GM21825 (cell line): ENCODE measurements at regions not wholly inside any gene's neighbourhood (a gene's known extent, or its start where the extent isn't known, plus 50 kb on each side); places are given as distances from the start of the nearest gene placed in this dataset.
A peak's percentile ranks its signal among the peaks of the same experiment; 100 is the strongest.

Experiments used
- ATAC-seq: cut with Tn5 transposase; IDR thresholded peaks from one replicate; pipeline ENCODE4 v1.9.1; 2021; ENCODE audit warnings: mild to moderate bottlenecking, moderate library complexity; ENCODE audit not compliant: unreplicated experiment

DNA sequence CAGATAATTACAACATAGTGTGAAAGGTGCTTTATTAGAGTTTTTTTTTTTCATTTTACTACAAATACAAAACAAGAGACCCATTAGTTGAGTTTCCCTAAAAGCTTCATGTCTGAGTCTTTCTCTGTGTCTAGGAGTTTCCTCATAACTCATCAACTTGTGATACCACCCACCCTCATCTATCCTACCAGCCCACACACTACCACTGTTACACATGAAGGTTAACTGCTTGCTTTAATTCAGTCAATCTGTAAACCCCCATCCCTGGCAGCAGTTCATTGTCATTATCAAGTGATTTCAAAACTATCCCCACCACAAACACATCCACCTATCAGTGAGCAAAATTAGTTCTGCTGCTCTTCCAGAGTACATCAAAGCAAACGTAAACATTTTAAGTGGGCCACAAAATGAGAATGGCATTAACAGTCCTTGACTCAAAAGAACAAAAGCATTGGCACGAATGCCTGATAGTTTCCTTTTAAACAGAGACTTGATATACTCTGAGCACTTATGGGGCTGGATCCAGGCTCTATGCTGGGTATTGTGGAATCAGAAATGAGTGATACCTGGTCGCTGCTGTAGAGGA lies 331.6 kb upstream of the FAM241A start:
- ATAC-seq = no peak

DNA sequence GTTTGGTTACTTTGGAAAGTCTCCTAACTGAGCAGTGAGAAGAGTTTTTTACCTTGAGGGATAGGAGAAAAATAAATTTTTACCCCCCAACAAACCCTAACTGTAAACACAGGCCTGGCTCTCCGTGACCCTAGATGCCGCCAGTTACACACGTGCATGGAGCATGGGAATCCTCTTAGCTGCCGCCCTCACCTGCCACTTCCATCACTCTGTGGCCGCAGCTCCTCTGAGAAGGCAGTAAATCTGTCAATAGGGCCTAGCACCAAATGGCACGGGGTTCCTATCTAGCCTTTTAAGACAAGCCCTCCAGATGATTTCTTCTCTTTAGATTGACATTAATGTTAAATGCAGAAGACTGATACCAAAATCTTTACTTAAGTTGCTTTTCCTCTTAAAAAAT lies 330.3 kb upstream of the FAM241A start:
- no peak for ATAC-seq

DNA sequence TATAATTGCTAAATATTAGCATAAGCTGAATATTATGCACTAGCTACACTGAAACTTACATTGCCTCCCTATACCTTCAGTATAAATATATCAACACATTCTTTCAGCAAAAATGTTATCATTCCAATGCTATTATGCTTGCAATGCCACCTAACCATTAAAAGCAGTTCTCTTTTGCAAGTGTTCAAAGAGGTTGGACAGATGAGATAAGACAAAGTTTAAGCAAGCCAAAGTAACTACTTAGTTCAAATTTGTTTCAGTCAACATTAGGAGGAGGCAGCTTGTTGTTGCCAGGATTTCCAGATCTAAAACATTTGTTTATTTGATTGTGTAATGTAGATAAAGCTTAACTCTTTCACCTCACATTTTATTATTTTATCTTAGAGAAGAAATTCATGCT lies 323.9 kb upstream of the FAM241A start:
- no peak for ATAC-seq

DNA sequence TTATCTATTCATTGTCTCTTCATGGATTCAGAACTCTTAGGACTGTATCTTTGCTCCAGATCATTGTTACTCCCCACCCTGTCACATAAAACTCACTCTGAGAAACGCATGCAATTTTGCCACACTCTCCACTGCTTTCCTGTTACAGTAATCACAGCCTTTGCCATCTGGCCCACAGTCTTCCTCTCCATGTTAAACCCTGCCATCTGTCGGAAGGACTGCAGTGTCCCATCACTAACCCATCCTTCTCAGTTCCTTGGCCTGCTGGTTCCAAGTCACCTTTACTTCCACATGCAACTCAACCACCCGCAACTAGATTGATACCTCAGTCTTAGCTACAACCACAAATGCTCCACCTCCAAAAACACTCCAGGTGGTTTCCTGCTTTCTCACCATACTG lies 308.7 kb upstream of the FAM241A start:
- ATAC-seq = no peak

DNA sequence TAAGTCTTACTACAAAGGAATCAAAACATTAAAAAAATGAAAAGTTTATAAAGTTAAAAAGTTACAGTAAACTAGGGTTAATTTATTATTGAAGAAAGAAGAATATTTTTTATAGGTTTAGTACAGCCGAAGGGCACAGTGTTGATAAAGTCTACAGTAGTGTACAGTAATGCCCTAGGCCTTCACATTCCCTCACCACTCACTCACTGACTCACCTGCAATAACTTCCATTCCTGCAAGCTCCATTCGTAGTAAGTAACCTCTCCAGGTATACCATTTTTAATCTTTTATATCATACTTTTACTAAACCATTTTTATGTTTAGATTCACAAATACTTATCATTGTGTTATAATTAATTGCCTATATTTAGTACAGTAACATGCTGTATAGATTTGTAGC lies 307.5 kb upstream of the FAM241A start:
- ATAC-seq = no peak

DNA sequence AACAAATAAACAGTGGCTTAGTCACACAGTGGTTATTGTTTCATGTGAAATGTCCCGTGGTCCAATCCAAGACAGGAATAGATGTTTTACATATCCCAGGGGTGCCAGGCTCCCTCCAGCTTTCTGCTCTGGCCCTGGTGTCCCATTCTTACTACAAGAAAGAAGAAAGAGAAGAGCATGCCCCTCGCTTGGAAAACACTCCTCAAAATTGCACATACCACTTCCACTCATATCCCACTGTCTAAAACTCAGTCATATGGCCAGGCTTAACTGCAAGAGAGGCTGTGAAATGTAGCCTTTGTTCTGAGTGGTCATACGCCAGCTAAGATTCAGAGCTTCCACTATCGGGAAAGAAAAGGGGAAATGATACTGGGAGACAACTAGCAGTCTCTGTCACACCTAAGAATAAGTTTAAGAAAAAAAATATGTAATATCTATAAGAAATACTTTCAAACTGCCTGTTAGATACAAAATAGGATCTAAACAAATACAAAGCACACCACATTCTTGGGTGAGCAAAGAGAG lies 306.8 kb upstream of the FAM241A start:
- peak; percentile 90 for ATAC-seq

DNA sequence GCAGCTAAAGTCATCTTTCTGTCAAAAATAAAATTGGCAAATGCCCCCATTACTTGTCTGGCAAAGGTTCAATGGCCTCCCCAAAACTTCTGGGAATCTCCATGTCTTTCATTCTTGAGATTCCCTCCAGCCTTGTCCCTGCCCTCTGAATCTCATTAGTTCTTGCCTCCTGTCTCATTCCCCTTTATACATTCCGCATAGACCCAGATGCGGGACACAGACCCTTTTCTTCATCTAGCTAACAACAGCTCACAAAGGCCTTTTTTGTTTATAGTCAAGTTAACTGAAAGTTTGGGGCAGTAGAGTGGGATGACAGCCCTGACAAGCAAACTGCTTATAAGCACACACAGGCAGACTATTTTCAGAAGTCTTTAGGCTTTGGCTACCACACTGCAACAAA lies 306.1 kb upstream of the FAM241A start:
- no peak for ATAC-seq

DNA sequence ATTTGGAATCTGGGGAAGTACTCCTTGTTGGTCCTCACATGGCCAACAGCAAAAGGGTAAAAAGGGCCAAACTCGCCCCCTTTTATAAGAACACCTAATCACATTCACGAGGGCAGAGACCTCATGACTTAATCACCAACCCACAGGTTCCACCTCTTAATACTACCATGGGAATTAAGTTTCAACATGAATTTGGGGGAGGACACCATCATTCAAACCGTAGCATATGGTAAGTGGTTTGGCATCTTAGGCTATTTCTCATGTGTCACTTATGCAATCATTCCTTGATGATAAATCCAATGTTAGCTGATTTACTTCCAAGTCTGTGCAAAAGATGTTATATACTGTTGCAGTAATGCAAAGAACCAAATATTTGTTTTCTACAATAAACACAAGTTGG lies 302.9 kb upstream of the FAM241A start:
- no peak for ATAC-seq

DNA sequence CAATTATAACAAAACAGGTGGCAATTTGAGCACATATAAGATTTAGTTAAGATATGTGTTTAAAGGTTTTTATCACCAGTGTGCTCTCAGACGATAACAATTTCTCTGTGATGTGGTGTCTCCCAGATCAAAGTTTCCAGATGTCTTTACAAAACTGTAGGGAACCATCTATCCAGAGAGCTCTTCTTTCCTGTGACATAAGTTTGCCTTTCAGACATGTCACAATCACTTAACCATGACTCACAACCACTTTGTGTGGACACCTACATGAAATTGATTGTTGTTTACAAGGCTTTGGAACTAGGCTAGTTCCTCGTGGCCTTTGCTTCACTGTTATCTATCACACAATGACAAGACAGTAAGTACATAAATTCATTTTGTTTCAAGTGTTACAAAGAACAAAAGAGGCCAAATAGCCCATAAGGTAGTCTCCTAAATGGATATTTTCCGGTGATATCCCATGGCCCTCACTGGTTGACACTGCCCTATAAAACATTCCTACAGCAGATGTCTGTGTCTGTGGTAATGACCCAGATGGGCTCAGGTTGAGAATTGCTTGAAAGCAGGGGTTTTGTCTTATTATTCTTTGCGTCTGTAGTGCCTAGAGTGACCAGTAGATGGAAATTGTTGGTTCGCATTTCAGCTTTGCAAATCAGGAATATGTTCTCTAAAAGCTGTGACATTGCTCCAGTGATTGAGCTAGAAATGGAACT lies 297.8 kb upstream of the FAM241A start:
- no peak for ATAC-seq

DNA sequence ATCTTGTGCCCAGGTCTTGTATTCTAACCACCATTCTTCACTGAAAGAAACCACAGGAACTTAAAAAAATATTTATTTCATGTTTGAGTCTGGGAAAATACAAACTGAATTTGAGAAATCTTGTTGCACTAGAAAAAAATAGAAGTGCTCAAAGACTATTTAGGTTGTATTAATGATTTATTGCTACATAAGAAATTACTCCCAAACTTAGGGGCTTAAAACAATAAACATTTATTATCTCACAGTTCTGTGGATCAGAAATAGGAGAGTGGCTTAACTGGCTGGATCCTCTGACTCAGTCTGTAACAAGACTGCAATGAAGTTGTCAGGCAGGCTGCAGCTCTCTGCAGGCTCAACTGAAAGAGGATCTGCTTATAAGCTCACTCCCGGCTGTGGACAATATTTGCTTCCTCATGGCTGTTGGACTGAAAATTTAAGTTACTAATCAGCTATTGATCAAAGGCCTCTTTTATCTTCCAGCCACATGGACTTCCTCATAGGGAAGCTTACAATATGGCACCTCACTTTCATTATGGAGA lies 295.4 kb upstream of the FAM241A start:
- ATAC-seq = no peak

DNA sequence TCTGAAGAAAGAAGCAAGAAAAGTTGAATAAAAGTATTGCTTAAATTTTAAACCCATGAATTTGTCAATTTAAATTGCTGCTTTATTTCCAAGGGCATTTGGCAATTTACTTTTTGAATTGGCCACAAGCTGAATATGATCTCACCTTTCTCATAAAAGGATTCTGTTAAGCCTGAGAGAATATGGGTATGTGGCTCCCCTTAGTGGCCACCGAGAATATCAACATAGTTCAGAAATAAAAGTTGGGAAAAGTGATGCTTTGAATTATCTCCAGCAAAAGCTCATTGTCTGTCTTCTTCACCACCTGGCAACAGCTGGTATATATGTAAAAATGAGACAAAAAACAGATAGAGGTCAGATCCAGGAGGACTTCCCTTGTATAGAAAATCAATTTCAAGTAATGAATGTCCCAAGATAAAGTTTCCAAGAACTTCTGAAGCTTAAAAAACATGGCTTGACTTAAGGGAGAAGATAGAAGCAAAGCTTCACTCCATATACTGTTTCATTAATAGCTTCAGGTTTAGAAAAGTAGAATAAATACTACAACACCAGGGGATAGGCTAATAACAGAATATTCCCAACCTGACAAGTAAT lies 290.7 kb upstream of the FAM241A start:
- ATAC-seq = no peak

DNA sequence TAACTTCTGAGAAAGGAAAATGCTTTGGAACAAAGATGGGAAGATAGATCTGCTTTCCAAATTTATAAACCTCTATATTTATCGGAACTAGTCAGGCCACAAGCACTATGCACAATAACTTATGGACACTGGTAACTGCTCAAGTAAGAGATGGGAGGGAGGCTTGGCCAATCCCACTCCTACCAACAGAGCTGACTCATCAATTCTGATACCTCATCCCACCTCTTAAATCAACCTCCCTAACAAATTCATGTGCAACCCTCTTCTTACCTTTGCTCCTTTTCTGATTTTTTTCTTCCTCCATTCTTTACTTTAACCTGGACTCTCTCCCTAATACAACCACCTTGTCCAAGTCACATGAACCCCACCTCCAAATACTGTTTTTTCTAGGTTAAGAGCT lies 289.9 kb upstream of the FAM241A start:
- ATAC-seq = no peak

DNA sequence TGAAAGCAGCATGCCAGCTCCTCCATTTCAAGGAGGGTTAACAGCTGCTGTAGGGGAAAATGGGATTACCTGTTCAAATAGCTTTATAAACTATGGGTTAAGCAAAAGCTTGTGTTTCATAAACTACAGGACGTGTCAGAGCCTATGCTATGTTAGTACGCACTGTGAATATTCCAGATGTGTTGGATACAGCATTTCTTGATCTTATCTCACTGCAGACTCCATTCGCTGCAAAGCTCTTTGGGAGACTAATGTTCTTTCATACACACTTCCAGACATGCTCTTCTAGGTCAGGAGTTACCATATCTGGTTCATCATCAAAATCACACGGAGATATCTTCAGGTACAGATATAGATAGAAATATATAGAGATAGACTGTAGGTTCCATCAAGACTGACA lies 281.2 kb upstream of the FAM241A start:
- ATAC-seq = no peak

DNA sequence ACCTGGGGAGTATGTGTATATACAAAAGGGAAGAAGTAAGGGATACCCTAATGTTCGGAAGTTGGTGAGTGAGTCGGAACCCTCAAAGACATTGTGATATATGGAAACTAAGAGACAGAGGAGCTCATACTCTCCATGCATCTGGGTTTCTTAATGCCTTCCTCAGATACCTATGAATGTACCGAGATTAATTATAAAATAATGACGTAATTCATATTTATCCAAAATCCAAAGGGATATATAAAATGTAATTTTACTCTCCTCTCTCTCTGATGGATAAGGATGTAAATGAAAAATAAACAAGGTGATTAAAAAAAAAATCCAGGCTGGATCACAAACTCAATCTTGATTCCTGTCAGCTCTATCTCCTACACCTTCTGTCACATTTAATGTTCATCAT lies 275.9 kb upstream of the FAM241A start:
- ATAC-seq = no peak

DNA sequence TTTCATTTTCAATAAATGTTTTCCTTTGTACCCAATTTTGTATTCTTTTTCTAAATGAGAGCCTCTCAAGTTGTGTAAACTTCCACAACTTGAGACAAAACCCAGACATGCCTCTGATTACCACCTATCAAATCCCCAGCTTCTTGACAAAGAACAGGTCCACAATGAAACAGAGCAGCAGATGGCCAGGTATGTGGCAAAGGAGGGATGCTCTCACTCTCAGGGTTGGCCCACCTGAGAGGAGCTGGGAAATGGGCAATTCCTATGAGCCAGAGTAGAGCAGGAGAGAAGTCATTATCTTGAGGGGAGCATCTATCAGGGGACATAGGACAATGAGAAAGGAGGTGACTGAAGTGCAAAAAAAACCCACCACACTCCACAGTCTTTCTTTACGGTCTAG lies 273.5 kb upstream of the FAM241A start:
- ATAC-seq = no peak

DNA sequence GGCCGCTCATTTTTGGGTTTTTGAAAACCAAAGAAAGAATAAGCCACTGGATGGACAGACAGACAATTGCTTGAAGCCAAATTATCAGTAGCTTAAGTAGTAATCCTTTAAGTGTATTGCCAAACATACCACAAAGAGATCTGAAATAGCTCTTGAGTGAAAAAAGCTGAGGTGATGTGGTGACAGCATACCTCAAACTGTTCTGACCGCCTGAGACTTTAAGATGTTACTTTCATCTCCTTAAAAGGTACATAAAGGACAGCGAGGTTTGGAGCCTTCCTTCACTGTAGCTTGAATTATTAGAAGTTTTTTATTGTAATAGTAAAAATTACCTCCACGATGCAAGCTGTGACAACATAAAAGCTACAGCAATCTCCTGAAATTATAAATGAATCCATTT lies 271.5 kb upstream of the FAM241A start:
- no peak for ATAC-seq

DNA sequence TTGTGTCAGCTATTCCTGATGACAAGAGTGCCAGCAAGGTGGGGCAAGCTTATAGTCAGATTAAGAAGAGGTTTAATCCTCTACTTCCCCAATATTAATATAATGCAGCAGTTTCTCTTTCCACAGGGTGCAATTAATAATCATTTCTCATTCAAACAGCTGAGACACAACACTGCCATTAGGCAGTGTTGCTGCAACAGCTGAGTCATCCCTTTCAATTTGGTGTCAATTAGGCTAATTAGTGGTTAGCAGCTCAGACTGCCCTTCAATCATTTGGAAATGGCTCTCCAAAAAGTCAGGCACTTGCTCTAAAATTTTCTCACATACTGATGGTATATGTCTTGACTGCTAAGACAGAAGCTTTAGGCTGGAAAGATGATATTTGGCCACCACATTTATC lies 265.7 kb upstream of the FAM241A start:
- no peak for ATAC-seq

DNA sequence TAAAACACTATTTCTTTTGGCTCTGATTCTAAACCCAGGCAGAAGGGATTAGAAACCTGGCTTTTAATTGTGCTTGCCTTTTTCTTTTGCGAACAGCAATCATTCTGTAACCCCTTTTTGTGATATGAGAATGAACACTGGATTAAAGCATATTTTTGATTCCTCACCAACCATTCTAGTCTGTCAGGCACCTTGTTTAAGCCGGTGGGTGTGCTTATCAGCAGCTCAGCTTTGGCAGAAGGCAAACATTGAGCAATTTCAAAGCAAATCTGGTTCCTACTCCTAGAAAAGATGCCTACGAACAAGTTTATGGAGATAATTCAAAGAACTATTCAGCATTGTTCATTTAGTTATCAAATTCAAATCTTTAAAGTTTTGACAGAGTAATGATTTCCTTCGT lies 265.1 kb upstream of the FAM241A start:
- no peak for ATAC-seq

DNA sequence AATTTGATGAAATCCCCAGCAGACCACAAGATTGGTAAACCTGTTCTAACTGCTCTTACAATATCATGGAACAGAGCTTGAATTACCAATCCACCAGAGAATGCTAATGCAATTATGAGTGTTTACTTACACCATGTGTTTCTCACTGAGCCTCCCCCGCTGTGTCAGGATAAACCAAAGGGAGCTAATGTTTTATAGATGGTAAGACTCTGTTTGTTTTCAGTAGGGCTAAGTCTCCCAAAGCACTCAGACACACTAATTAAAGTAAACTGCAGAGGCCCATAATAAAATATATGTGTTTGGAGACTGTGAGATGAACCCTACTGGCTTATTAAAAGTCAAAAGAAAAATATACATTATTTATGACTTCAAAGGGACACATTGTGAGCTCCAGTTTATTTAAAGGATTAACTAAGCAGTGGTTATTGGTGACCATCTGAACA lies 261.7 kb upstream of the FAM241A start:
- no peak for ATAC-seq

DNA sequence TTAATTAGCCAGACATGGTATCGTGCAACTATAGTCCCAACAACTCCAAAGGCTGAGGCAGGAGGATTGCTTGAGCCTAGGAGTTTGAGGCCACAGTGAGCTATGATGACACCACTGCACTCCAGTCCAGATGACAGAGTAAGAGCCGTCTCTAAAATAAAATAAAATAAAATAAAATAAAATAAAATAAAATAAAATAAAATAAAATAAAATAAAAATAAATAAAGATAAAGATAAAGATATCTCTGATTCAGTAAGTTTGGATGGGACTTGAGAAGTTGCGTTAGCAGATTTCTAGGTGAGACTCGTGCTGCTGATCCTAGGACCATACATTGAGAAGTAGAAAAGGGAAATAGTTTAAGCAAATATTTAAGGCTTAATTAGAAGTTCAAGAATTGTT lies 254.8 kb upstream of the FAM241A start:
- no peak for ATAC-seq

DNA sequence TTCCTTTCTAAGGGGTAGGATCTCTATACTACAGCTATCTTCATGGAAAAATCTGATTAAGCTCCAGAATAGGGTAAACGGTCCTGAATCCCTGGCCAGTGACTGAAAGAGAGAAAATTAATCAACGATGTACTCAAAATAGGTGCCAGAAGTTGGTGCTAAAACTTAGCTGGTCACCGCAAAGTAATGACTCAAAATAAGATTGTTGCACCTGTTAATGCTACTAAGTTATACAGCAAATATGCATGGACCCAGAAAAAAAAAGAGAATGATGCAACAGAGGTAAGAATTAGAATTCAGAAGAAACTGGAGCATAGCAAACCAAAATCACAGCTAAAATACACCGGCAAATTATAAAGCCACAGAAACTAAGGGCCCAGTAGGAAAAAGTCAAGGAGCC lies 239.7 kb upstream of the FAM241A start:
- peak; percentile 59 for ATAC-seq

DNA sequence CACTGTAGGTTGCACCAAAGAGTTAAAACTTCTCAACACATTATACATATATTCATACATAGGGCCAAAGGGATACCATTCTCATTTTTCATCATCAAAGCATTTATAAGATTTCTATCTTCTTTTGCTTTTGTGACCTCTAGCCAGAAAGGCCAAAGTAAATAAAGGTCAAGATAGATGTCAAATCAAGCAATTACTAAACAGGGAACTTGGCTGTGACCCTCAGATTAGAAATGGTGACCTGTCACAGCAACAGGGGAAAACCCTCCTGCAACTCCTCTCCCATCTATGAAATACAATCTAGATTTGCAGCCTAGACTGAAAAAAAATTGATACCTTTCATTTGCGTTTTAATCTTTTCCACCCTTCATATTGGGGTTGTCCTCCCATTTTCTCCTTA lies 225.6 kb upstream of the FAM241A start:
- no peak for ATAC-seq
